Stomach (tissue), 4 donors: ENCODE measurements at regions not wholly inside any gene's neighbourhood (a gene's known extent, or its start where the extent isn't known, plus 50 kb on each side); places are given as distances from the start of the nearest gene placed in this dataset.

ENCODE experiments used
- EP300 ChIP-seq: sonication (generic); formaldehyde crosslinking; IDR thresholded peaks from one replicate; pipeline ENCODE4 v1.6.1; 2017; ENCODE audit warnings: antibody characterized with exemption
- POLR2A ChIP-seq, 4 donors: fragments of 450-650 bp; IDR thresholded peaks; one replicate each; pipeline ENCODE4 v1.6.1; 2016; ENCODE audit warnings: antibody characterized with exemption in 4 of 4, control low read depth in 2 of 4, mild to moderate bottlenecking in 1 of 4, moderate library complexity in 1 of 4
- POLR2AphosphoS5 ChIP-seq, 3 donors: sonication (generic); formaldehyde crosslinking; IDR thresholded peaks; one replicate each; pipeline ENCODE4 v1.6.1; 2016; ENCODE audit warnings: antibody characterized with exemption in 3 of 3
- TF ChIP-seq, protein P1 (sequence below), 7 experiments: fragments of 450-650 bp in 4 of 7; fragments of 200-600 bp in 3 of 7; sonication (generic) in 3 of 7; IDR thresholded peaks; one replicate each; pipeline ENCODE4 v1.5.1; 2016 to 2019; ENCODE audit warnings: antibody characterized with exemption in 7 of 7, control low read depth in 2 of 7, mild to moderate bottlenecking in 1 of 7

DNA sequence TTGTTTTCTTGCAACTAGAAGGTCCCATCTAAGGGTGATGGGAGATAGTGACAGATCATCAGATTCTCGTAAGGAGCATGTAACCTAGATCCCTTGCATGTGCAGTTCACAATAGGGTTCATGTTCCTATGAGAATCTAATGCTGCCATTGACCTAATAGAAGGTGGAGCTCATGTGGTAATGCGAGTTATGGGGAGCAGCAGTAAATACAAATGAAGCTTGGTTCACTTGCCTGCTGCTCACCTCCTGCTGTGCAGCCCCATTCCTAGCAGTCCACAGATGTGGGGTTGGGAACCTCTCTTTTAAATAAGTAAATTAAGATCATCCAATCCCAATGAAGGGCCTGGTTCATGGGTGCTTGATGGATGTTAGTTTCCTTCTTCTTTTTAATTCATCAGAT lies 148.7 kb upstream of the ATP1B1 start:
- TF ChIP-seq, protein P1, sequence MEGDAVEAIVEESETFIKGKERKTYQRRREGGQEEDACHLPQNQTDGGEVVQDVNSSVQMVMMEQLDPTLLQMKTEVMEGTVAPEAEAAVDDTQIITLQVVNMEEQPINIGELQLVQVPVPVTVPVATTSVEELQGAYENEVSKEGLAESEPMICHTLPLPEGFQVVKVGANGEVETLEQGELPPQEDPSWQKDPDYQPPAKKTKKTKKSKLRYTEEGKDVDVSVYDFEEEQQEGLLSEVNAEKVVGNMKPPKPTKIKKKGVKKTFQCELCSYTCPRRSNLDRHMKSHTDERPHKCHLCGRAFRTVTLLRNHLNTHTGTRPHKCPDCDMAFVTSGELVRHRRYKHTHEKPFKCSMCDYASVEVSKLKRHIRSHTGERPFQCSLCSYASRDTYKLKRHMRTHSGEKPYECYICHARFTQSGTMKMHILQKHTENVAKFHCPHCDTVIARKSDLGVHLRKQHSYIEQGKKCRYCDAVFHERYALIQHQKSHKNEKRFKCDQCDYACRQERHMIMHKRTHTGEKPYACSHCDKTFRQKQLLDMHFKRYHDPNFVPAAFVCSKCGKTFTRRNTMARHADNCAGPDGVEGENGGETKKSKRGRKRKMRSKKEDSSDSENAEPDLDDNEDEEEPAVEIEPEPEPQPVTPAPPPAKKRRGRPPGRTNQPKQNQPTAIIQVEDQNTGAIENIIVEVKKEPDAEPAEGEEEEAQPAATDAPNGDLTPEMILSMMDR (IDR thresholded peaks at IDR 0.05): no peak
- TF ChIP-seq POLR2A (IDR thresholded peaks at IDR 0.05): no peak
- no peak for TF ChIP-seq POLR2AphosphoS5 (IDR thresholded peaks at IDR 0.05)
- TF ChIP-seq EP300: no peak
